GM19452 (cell line): ENCODE measurements at regions not wholly inside any gene's neighbourhood (a gene's known extent, or its start where the extent isn't known, plus 50 kb on each side); places are given as distances from the start of the nearest gene placed in this dataset.
"Not testable (repeated sequence)": the region's sequence is repeated elsewhere in the genome, so short reads cannot be mapped to it uniquely, and the experiment has no call there.

Experiments used
- ATAC-seq: cut with Tn5 transposase; IDR thresholded peaks from one replicate; pipeline ENCODE4 v1.9.1; 2021; ENCODE audit not compliant: unreplicated experiment

- ATAC-seq, result no peak
Observed at GRCh38 chr10:7070950-7071349, 339.9 kb downstream of the SFMBT2 start.

GRCh38 chr10:7069706-7070105 lies 341.1 kb downstream of the SFMBT2 start:
- no peak for ATAC-seq

- ATAC-seq, result no peak
Observed at GRCh38 chr10:7056216-7056615, 354.6 kb downstream of the SFMBT2 start.

GRCh38 chr10:7054915-7055314 lies 355.9 kb downstream of the SFMBT2 start:
- ATAC-seq, result no peak

GRCh38 chr10:7053195-7053594 lies 357.6 kb downstream of the SFMBT2 start:
- ATAC-seq, result no peak

GRCh38 chr10:7050024-7050423 lies 360.8 kb downstream of the SFMBT2 start:
- ATAC-seq, result not testable (repeated sequence)

GRCh38 chr10:7048061-7048460 lies 362.8 kb downstream of the SFMBT2 start:
- no peak for ATAC-seq

- ATAC-seq, result peak; percentile 84
Observed at GRCh38 chr10:7046615-7047014, 364.2 kb downstream of the SFMBT2 start.

GRCh38 chr10:7045891-7046599 lies 364.8 kb downstream of the SFMBT2 start:
- ATAC-seq, result peak; percentile 92

- ATAC-seq, result no peak
Observed at GRCh38 chr10:7043055-7043653, 367.7 kb downstream of the SFMBT2 start.

- ATAC-seq, result no peak
Observed at GRCh38 chr10:7042419-7043054, 368.3 kb downstream of the SFMBT2 start.

GRCh38 chr10:7042000-7042399 lies 368.8 kb downstream of the SFMBT2 start:
- ATAC-seq, result no peak

- ATAC-seq, result no peak
Observed at GRCh38 chr10:7040681-7041080, 370.2 kb downstream of the SFMBT2 start.

- no peak for ATAC-seq
Observed at GRCh38 chr10:7039859-7040258, 371.0 kb downstream of the SFMBT2 start.

GRCh38 chr10:7038416-7038815 lies 372.4 kb downstream of the SFMBT2 start:
- ATAC-seq, result no peak

- ATAC-seq, result not testable (repeated sequence)
Observed at GRCh38 chr10:7037434-7037833, 373.4 kb downstream of the SFMBT2 start.

GRCh38 chr10:7036951-7037350 lies 373.9 kb downstream of the SFMBT2 start:
- ATAC-seq, result no peak

GRCh38 chr10:7035126-7035761 lies 375.6 kb downstream of the SFMBT2 start:
- ATAC-seq, result no peak

- no peak for ATAC-seq
Observed at GRCh38 chr10:7033031-7033430, 377.8 kb downstream of the SFMBT2 start.

GRCh38 chr10:7030134-7030855 lies 380.5 kb downstream of the SFMBT2 start:
- ATAC-seq, result no peak

- ATAC-seq, result no peak
Observed at GRCh38 chr10:7029672-7030071, 381.2 kb downstream of the SFMBT2 start.
